HCT116 (cell line): ENCODE measurements at regions not wholly inside any gene's neighbourhood (a gene's known extent, or its start where the extent isn't known, plus 50 kb on each side); places are given as distances from the start of the nearest gene placed in this dataset.

Experiments used
- CTCF ChIP-seq, 3 experiments: fragments of 200-600 bp in 1 of 3; sonication (generic) in 1 of 3; IDR thresholded peaks in 2 of 3; conservative IDR thresholded peaks in 1 of 3; 2 replicates each; pipeline ENCODE4 v1.5.1; 2012 to 2017; ENCODE audit warnings: low read depth in 2 of 3, low read length in 2 of 3, antibody characterized with exemption in 1 of 3, borderline replicate concordance in 1 of 3, control low read depth in 1 of 3, mild to moderate bottlenecking in 1 of 3, mixed read lengths in 1 of 3, mixed run types in 1 of 3, moderate library complexity in 1 of 3; ENCODE audit not compliant: insufficient read depth in 1 of 3
- JUND ChIP-seq: IDR thresholded peaks from 2 replicates; pipeline ENCODE4 v1.6.1; 2012
- MAX ChIP-seq: IDR thresholded peaks from 2 replicates; pipeline ENCODE4 v1.6.1; 2012
- POLR2A ChIP-seq: IDR thresholded peaks from 2 replicates; pipeline ENCODE4 v1.7.0; 2011; ENCODE audit warnings: borderline replicate concordance; ENCODE audit not compliant: insufficient read depth, insufficient read length; ENCODE audit errors: extremely low read depth
- RAD21 ChIP-seq: IDR thresholded peaks from 2 replicates; pipeline ENCODE4 v1.6.1; 2012; ENCODE audit warnings: low read depth, mild to moderate bottlenecking
- SIN3A ChIP-seq: IDR thresholded peaks from 2 replicates; pipeline ENCODE4 v1.6.1; 2012; ENCODE audit warnings: low read depth
- SP1 ChIP-seq: IDR thresholded peaks from 2 replicates; pipeline ENCODE4 v1.6.1; 2012; ENCODE audit warnings: low read depth
- ZFX ChIP-seq: fragments of 450-650 bp; IDR thresholded peaks from 2 replicates; pipeline ENCODE4 v1.6.1; 2017
- ZNF274 ChIP-seq: fragments of 200-500 bp; sonication (Bioruptor generic); IDR thresholded peaks from 2 replicates; pipeline ENCODE4 v1.6.1; 2014; ENCODE audit warnings: mild to moderate bottlenecking, low read depth, low read length, inconsistent platforms
- TF ChIP-seq, protein P1 (sequence below): IDR thresholded peaks from 2 replicates; pipeline ENCODE4 v1.6.1; 2012; ENCODE audit warnings: low read depth

GRCh38 chr2:65746931-65747675 is 314.7 kb upstream of the SPRED2 start:
- TF ChIP-seq CTCF (IDR thresholded peaks at IDR 0.05 in 2 of 3, conservative IDR thresholded peaks at IDR 0.05 in 1 of 3; ENCODE audit: borderline replicate concordance in 1 of 3, insufficient read depth in 1 of 3, low read depth in 2 of 3, low read length in 2 of 3) (no peak), POLR2A (no peak), ZNF274 (no peak), SIN3A (no peak), JUND (no peak), RAD21 (no peak), MAX (no peak), ZFX (no peak), SP1 (no peak)
- TF ChIP-seq, protein P1, sequence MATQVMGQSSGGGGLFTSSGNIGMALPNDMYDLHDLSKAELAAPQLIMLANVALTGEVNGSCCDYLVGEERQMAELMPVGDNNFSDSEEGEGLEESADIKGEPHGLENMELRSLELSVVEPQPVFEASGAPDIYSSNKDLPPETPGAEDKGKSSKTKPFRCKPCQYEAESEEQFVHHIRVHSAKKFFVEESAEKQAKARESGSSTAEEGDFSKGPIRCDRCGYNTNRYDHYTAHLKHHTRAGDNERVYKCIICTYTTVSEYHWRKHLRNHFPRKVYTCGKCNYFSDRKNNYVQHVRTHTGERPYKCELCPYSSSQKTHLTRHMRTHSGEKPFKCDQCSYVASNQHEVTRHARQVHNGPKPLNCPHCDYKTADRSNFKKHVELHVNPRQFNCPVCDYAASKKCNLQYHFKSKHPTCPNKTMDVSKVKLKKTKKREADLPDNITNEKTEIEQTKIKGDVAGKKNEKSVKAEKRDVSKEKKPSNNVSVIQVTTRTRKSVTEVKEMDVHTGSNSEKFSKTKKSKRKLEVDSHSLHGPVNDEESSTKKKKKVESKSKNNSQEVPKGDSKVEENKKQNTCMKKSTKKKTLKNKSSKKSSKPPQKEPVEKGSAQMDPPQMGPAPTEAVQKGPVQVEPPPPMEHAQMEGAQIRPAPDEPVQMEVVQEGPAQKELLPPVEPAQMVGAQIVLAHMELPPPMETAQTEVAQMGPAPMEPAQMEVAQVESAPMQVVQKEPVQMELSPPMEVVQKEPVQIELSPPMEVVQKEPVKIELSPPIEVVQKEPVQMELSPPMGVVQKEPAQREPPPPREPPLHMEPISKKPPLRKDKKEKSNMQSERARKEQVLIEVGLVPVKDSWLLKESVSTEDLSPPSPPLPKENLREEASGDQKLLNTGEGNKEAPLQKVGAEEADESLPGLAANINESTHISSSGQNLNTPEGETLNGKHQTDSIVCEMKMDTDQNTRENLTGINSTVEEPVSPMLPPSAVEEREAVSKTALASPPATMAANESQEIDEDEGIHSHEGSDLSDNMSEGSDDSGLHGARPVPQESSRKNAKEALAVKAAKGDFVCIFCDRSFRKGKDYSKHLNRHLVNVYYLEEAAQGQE, result no peak
